GM21717 (cell line): ENCODE measurements at regions not wholly inside any gene's neighbourhood (a gene's known extent, or its start where the extent isn't known, plus 50 kb on each side); places are given as distances from the start of the nearest gene placed in this dataset.

Experiments
- ATAC-seq: cut with Tn5 transposase; IDR thresholded peaks from one replicate; pipeline ENCODE4 v1.9.1; 2021; ENCODE audit warnings: mild to moderate bottlenecking, moderate library complexity; ENCODE audit not compliant: unreplicated experiment

DNA sequence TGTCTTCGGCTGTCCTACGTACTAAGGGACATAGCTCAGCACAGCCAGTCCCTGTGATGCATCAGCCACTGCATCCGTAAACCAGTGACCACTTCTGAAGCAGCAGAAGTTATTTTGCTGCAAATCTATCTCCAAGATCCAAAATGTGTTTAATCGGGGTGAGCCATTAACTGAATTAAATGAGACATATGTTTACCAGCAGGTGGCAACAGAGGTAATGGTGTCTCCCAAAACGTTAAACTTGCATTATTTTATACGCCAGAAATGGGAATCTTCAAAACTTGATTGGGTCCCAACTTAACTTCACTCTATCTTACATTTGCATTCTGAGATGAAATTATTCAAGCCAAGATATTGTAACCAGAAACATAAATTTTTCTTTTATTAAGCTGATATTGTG is 75.3 kb upstream of the BOC start:
- no peak for ATAC-seq

DNA sequence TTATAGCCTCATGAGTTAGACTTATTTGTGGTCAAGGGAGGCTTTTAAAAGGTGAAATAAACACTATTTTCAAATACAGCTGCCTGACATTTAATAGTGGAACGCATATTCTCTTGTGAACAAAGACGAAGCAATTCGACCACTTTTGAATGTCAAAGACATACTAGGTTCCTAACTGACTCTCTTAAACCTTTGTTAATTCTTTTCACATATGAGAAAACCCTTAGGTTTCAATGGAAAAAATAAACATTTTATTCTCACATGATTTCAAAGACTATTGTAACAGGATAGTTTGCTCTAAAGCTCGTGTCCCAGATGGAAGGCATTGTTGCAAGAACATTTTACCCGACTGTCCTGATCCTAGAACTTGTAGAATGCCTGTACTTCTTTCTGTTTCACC is 74.8 kb upstream of the BOC start:
- ATAC-seq, result no peak

DNA sequence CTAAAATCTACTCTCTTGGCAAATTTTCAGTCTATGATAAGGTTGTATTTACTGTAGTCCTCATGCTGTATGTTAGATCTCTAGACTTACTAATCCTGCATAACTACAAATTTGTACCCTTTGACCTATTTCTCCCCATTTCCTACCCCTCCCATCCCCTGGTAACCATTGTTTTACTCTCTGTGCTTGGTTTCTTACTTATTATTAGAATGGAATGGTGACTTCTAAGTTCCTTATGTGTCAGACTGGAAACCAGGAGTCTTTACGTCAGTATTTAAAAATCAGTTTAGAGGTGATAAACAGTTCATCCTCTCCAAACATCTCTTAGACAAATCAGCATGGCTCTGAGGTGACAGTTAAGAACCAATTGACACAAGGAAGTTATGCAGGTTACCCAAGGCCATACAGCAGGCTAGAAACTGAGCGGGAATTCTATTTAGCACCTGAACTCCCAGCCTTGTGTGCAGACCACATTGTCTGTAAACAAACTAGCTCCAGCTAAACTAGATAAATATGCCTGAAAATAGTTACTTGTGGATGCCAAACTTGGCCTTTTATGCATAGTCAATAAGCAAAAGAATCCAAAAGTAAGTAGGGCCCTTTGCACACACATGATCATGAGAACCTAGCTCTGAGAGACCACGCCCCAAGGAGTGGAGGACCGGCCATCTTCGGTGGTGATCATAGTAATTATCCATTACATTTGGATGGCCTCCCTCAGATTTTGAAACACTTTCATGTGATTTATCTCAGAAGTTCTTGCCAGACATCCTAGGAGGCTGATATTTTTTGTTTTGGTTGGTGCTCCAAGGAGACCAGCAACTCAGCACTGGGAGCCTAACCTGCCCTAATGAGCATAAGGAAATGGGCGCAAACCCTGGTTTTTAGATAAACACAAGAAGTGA is 72.3 kb upstream of the BOC start:
- ATAC-seq, result no peak

- no peak for ATAC-seq
Observed at GRCh38 chr3:113140876-113141275, 70.5 kb upstream of the BOC start.

DNA sequence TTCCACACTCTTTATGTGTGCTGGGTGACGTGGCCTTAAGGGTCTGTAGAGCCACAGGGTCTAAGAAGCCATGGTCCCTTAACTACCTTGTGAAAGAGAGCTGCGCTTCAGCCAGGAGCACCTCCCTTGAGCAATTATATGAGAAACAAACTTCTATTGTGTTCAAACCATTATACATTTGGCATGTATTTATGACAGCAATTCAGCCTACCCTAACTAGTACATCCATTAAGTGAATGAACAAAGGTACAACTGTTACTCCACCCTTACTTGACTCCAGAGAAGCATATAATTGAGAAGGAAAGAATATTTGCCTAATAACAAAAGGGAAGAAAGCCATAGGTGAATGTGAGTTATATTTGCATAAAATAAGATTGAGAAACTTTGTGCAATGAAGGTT is 69.8 kb upstream of the BOC start:
- ATAC-seq, result no peak

DNA sequence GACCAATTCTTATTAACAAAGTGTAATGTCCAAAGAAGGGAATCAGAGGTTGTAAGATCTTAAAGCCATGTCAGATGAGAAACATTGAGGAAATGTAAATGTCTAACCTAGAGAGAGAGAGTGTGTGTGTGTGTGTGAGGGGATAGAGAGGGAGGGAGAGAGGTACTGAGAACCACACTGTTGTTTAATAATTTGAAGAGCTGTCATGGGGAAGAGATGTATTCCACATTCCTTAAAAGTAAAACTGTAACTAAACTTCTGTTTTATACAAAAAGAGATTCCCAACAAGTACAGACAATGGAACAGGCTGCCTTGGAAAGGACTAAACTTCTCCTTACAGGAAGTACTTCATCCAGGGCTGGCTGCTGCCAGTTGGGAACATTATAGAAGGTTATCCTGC is 68.9 kb upstream of the BOC start:
- ATAC-seq, result no peak

- ATAC-seq, result no peak
Observed at GRCh38 chr3:113143353-113143752, 68.0 kb upstream of the BOC start.

GRCh38 chr3:113147681-113148261 is 63.6 kb upstream of the BOC start:
- no peak for ATAC-seq

DNA sequence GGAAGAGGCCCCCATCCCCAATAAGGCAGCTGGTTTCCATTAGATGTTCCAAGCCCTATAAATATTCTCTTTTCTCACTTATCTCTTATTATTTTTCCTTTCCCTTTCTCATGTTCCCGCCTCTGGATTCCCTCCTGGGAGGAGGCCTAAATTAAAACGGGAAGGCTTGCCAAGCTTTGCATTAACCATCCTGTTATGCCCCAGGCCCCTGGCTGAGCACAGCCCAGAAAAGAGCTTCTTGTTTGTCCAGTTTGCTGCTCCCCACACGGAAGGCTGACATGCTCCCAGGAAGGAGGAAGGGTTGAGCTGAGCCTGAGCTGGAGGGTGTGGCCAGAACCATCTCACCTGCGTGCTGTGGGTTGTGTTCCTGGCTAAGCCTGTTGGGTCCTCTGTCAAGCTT is 63.1 kb upstream of the BOC start:
- no peak for ATAC-seq

- ATAC-seq, result no peak
Observed at GRCh38 chr3:113150250-113150649, 61.1 kb upstream of the BOC start.

DNA sequence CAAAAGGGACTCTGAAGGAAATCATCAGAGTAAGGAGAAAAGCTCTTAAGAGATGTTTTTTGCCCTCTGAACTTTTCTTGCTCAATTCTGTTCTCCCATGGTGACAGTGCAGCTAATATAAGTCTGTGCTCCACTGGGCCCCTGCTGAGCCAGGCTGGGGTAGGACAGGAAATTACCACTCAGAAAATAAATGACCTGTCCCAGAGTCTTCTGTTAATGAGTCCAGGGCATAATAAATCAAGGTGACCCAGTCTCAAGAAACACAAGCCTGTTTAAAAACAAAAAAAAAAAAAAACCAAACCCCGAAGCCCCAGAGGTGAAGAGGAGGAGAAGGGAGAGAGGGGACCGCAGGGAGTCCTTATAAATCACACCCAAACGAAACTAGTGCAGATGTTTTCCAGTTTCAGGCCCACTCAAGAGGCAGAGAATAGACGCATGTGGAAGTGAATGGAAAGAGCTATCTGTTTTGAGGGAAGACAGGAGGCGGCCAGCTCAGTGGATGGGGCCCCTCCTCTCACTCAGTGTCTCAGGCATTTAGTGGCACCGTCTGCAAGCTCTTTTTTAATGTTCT is 59.8 kb upstream of the BOC start:
- no peak for ATAC-seq

DNA sequence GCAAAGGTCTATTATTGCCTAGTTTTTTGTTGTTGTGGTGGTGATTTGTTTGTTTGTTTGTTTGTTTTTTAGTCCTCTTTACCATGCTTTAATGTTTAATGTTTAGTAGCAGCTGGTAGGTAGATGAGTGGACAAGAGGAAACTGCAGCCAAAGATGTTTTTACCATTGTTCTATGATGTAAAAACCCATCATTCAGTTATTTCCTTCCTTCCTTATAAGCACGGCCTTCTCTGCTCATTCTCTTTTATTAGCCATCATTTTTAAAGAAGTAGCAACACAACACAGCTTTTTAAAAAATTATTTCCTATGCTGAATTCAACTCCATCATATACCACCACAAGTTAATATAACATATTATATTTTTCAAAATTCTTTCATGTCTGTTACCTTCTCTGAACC is 58.5 kb upstream of the BOC start:
- ATAC-seq, result no peak

GRCh38 chr3:113153499-113154107 is 57.8 kb upstream of the BOC start:
- peak; percentile 91 for ATAC-seq

DNA sequence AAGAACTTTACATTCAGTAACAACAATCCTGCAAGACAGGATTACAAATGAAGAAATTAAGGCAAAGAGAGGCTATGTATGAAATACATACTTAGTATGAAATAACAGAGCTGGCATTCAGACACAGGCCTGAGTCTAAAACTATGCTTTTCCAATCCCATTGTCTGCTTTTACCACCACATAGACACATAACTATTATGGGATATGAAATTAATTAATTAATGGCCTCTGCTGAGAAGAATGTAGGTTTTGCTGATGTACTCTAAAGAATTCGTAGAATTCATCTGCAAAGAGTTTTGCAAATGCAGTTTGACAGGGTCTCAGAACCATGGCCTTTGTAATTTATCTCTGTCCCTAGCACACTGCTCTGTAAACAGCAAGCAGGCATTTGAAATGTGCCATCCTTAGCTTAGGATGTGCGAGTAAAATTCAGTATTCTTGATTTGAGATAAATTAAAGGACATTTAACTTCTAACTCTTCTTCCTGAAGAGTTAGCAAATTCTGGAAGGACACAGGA is 54.5 kb upstream of the BOC start:
- no peak for ATAC-seq

GRCh38 chr3:113157408-113158030 is 53.8 kb upstream of the BOC start:
- ATAC-seq, result no peak

GRCh38 chr3:113158171-113158570 is 53.2 kb upstream of the BOC start:
- ATAC-seq, result no peak
